ENCODE measurements at regions not wholly inside any gene's neighbourhood (a gene's known extent, or its start where the extent isn't known, plus 50 kb on each side); places are given as distances from the start of the nearest gene placed in this dataset.

DNA sequence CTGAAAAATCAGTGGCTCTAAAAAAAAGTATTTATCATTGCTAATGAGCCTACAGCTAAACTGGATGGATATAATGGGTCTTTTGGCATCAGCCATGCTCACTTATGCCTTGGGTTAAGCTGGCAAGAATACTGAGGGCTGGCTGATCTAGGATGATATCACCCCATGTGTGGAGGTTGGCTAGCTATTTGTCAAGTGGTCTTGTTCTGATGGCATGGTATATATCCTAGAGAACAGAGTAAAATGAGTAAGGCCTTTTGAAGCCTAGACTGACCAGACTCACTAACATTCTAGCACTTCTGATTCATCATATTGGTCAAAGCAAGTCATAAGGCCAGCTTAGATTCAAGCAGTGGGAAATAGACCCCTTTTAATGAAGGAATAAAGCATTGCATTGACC, 383.0 kb downstream of the SLITRK1 start:
- H3K27ac ChIP-seq (ENCODE audit: low read depth) = no peak overlapping the region
- H3K27me3 ChIP-seq (ENCODE audit: insufficient read depth) = no peaks in the 10 kb centered on the region
- H3K4me2 ChIP-seq = no peak overlapping the region
- no peaks in the 10 kb centered on the region for H3K4me1 ChIP-seq (ENCODE audit: insufficient read depth)
- ATAC-seq (no peak), DNase-seq (ENCODE audit: low spot score) (no peak)
- H3K27me3 Mint-ChIP-seq (ENCODE audit: insufficient read depth, low read depth, poor library complexity) = peaks cover 1% of the 10 kb centered on the region
- H2AFZ ChIP-seq = no peak overlapping the region
- TF ChIP-seq ZNF331 (CRISPR knock-in tag; IDR thresholded peaks at IDR 0.05; ENCODE audit: low read depth) (no peak), REST (IDR thresholded peaks at IDR 0.05; ENCODE audit: unreplicated experiment) (no peak), POLR2AphosphoS5 (IDR thresholded peaks at IDR 0.05; ENCODE audit: low read depth) (no peak), ZNF114 (CRISPR knock-in tag; IDR thresholded peaks at IDR 0.05) (no peak), STAT1 (IDR thresholded peaks at IDR 0.05; ENCODE audit: unreplicated experiment) (no peak), EZH2 (IDR thresholded peaks at IDR 0.05; ENCODE audit: low read depth, unreplicated experiment) (no peak), EZH2phosphoT487 (IDR thresholded peaks at IDR 0.05; ENCODE audit: unreplicated experiment) (no peak), JUNB (IDR thresholded peaks at IDR 0.05; ENCODE audit: unreplicated experiment) (no peak), NANOG (IDR thresholded peaks at IDR 0.05; ENCODE audit: borderline replicate concordance) (no peak), CREB1 (CRISPR knock-in tag; IDR thresholded peaks at IDR 0.05; ENCODE audit: low read depth) (no peak)
- TF ChIP-seq, protein P1, sequence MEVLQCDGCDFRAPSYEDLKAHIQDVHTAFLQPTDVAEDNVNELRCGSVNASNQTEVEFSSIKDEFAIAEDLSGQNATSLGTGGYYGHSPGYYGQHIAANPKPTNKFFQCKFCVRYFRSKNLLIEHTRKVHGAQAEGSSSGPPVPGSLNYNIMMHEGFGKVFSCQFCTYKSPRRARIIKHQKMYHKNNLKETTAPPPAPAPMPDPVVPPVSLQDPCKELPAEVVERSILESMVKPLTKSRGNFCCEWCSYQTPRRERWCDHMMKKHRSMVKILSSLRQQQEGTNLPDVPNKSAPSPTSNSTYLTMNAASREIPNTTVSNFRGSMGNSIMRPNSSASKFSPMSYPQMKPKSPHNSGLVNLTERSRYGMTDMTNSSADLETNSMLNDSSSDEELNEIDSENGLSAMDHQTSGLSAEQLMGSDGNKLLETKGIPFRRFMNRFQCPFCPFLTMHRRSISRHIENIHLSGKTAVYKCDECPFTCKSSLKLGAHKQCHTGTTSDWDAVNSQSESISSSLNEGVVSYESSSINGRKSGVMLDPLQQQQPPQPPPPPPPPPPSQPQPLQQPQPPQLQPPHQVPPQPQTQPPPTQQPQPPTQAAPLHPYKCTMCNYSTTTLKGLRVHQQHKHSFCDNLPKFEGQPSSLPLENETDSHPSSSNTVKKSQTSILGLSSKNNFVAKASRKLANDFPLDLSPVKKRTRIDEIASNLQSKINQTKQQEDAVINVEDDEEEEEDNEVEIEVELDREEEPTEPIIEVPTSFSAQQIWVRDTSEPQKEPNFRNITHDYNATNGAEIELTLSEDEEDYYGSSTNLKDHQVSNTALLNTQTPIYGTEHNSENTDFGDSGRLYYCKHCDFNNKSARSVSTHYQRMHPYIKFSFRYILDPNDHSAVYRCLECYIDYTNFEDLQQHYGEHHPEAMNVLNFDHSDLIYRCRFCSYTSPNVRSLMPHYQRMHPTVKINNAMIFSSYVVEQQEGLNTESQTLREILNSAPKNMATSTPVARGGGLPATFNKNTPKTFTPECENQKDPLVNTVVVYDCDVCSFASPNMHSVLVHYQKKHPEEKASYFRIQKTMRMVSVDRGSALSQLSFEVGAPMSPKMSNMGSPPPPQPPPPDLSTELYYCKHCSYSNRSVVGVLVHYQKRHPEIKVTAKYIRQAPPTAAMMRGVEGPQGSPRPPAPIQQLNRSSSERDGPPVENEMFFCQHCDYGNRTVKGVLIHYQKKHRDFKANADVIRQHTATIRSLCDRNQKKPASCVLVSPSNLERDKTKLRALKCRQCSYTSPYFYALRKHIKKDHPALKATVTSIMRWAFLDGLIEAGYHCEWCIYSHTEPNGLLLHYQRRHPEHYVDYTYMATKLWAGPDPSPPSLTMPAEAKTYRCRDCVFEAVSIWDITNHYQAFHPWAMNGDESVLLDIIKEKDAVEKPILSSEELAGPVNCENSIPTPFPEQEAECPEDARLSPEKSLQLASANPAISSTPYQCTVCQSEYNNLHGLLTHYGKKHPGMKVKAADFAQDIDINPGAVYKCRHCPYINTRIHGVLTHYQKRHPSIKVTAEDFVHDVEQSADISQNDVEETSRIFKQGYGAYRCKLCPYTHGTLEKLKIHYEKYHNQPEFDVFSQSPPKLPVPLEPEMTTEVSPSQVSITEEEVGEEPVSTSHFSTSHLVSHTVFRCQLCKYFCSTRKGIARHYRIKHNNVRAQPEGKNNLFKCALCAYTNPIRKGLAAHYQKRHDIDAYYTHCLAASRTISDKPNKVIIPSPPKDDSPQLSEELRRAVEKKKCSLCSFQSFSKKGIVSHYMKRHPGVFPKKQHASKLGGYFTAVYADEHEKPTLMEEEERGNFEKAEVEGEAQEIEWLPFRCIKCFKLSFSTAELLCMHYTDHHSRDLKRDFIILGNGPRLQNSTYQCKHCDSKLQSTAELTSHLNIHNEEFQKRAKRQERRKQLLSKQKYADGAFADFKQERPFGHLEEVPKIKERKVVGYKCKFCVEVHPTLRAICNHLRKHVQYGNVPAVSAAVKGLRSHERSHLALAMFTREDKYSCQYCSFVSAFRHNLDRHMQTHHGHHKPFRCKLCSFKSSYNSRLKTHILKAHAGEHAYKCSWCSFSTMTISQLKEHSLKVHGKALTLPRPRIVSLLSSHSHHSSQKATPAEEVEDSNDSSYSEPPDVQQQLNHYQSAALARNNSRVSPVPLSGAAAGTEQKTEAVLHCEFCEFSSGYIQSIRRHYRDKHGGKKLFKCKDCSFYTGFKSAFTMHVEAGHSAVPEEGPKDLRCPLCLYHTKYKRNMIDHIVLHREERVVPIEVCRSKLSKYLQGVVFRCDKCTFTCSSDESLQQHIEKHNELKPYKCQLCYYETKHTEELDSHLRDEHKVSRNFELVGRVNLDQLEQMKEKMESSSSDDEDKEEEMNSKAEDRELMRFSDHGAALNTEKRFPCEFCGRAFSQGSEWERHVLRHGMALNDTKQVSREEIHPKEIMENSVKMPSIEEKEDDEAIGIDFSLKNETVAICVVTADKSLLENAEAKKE (CRISPR knock-in tag; IDR thresholded peaks at IDR 0.05) = no peak
- TF ChIP-seq, protein P2, sequence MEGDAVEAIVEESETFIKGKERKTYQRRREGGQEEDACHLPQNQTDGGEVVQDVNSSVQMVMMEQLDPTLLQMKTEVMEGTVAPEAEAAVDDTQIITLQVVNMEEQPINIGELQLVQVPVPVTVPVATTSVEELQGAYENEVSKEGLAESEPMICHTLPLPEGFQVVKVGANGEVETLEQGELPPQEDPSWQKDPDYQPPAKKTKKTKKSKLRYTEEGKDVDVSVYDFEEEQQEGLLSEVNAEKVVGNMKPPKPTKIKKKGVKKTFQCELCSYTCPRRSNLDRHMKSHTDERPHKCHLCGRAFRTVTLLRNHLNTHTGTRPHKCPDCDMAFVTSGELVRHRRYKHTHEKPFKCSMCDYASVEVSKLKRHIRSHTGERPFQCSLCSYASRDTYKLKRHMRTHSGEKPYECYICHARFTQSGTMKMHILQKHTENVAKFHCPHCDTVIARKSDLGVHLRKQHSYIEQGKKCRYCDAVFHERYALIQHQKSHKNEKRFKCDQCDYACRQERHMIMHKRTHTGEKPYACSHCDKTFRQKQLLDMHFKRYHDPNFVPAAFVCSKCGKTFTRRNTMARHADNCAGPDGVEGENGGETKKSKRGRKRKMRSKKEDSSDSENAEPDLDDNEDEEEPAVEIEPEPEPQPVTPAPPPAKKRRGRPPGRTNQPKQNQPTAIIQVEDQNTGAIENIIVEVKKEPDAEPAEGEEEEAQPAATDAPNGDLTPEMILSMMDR (conservative IDR thresholded peaks at IDR 0.05; ENCODE audit: low read depth in 2 of 2) = no peak
- TF ChIP-seq, protein P3, sequence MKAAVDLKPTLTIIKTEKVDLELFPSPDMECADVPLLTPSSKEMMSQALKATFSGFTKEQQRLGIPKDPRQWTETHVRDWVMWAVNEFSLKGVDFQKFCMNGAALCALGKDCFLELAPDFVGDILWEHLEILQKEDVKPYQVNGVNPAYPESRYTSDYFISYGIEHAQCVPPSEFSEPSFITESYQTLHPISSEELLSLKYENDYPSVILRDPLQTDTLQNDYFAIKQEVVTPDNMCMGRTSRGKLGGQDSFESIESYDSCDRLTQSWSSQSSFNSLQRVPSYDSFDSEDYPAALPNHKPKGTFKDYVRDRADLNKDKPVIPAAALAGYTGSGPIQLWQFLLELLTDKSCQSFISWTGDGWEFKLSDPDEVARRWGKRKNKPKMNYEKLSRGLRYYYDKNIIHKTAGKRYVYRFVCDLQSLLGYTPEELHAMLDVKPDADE (IDR thresholded peaks at IDR 0.05) = no peak
- H3K4me1 Mint-ChIP-seq = no peaks in the 10 kb centered on the region
- H3F3A ChIP-seq (replicated peaks; ENCODE audit: low read depth) = no peaks in the 10 kb centered on the region
- H3K9me3 Mint-ChIP-seq = no peaks in the 10 kb centered on the region; the same call in 2 of the 3 replicates
- no peaks in the 10 kb centered on the region for H3K36me3 ChIP-seq (ENCODE audit: insufficient read depth)
- H3K4me3 Mint-ChIP-seq = no peak overlapping the region
- no peak overlapping the region for H3K27ac Mint-ChIP-seq
- no peaks in the 10 kb centered on the region for H4K20me1 ChIP-seq (replicated peaks; ENCODE audit: insufficient read depth)
- H3K36me3 Mint-ChIP-seq (ENCODE audit: low read depth) = no peaks in the 10 kb centered on the region
- H3K79me2 ChIP-seq (replicated peaks; ENCODE audit: insufficient read depth) = no peaks in the 10 kb centered on the region
- H3K9me2 ChIP-seq (ENCODE audit: insufficient read depth) = no peaks in the 10 kb centered on the region
- H3K4me3 ChIP-seq = no peak overlapping the region
